ENCODE measurements at regions not wholly inside any gene's neighbourhood (a gene's known extent, or its start where the extent isn't known, plus 50 kb on each side); places are given as distances from the start of the nearest gene placed in this dataset.
A peak's percentile ranks its signal among the peaks of the same experiment; 100 is the strongest.
"Not testable (repeated sequence)": the region's sequence is repeated elsewhere in the genome, so short reads cannot be mapped to it uniquely, and the experiment has no call there.

DNA sequence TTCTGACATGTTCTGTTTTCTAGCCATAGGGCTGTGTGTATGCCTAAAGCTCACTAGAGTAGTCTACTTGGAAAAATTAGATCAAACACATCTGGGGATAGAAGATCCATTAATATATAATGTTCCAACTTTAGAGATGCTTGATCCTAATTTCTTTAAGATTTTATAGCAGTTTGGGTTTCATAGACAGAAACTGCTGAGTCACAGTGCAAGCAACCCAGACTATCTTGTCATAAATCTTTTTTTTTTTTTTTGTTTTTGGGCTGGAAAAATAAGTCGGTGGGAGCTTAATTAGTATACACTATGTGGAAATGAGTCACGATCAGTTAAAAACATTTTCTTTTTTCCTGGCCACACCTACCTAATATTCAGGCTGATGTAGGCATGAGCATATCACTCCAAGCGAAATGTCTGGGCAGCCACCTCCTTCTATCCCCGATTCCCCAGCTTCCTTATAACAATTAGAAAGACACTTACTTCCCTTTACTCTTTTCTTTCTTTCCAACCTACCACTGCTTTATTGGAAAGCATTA lies 58.2 kb upstream of the CASK start:
- no peak overlapping the region for H3K4me3 Mint-ChIP-seq (ENCODE audit: unreplicated experiment)
- DNase-seq (ENCODE audit: low read depth) (peak; percentile 6), FAIRE-seq (peak; percentile 39)
- TF ChIP-seq, protein P1, sequence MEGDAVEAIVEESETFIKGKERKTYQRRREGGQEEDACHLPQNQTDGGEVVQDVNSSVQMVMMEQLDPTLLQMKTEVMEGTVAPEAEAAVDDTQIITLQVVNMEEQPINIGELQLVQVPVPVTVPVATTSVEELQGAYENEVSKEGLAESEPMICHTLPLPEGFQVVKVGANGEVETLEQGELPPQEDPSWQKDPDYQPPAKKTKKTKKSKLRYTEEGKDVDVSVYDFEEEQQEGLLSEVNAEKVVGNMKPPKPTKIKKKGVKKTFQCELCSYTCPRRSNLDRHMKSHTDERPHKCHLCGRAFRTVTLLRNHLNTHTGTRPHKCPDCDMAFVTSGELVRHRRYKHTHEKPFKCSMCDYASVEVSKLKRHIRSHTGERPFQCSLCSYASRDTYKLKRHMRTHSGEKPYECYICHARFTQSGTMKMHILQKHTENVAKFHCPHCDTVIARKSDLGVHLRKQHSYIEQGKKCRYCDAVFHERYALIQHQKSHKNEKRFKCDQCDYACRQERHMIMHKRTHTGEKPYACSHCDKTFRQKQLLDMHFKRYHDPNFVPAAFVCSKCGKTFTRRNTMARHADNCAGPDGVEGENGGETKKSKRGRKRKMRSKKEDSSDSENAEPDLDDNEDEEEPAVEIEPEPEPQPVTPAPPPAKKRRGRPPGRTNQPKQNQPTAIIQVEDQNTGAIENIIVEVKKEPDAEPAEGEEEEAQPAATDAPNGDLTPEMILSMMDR (IDR thresholded peaks at IDR 0.05; ENCODE audit: insufficient read depth, low read depth, low read length) = no peak
- TF ChIP-seq EZH2 (IDR thresholded peaks at IDR 0.05; ENCODE audit: insufficient read depth, low read length) = no peak
- Histone ChIP-seq H4K20me1 (ENCODE audit: insufficient read depth, low read length) (no peaks in the 10 kb centered on the region), H3K9me3 (ENCODE audit: insufficient read depth, low read depth, low read length) (no peaks in the 10 kb centered on the region), H3K79me2 (ENCODE audit: insufficient read depth, low read length) (no peaks in the 10 kb centered on the region), H3K27me3 (ENCODE audit: insufficient read depth, low read length) (no peaks in the 10 kb centered on the region), H3K9ac (ENCODE audit: low read length) (no peak overlapping the region), H3K36me3 (ENCODE audit: insufficient read depth, low read length) (no peaks in the 10 kb centered on the region), H2AFZ (ENCODE audit: low read depth, low read length) (no peak overlapping the region), H3K27ac (ENCODE audit: low read depth, low read length) (no peak overlapping the region), H3K4me2 (ENCODE audit: low read length) (no peak overlapping the region), H3K4me1 (ENCODE audit: insufficient read depth, low read length) (no peaks in the 10 kb centered on the region), H3K4me3 (ENCODE audit: insufficient read depth, low read depth, low read length) (no peak overlapping the region)
- H3K4me1 Mint-ChIP-seq (ENCODE audit: low read depth, unreplicated experiment) = no peaks in the 10 kb centered on the region
- H3K27ac Mint-ChIP-seq (ENCODE audit: unreplicated experiment) = no peak overlapping the region
- no peaks in the 10 kb centered on the region for H3K36me3 Mint-ChIP-seq (ENCODE audit: low read depth, unreplicated experiment)
- H3K9me3 Mint-ChIP-seq (ENCODE audit: unreplicated experiment) = no peaks in the 10 kb centered on the region
- peaks cover 3% of the 10 kb centered on the region for H3K27me3 Mint-ChIP-seq (ENCODE audit: low read depth, unreplicated experiment)

DNA sequence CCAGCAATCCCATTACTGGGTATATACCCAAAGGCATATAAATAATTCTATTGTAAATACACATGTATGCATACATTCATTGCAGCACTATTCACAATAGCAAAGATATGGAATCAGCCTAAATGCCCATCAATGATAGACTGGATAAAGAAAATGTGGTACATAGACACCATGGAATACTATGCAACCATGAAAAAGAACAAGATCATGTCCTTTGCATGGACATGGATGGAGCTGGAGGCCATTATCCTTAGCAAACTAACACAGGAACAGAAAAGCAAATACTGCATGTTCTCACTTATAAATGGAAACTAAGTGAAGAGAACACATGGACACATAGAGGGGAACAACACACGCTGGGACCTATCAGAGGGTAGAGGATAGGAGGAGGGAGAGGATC lies 51.3 kb upstream of the CASK start:
- H3K9me3 Mint-ChIP-seq (ENCODE audit: unreplicated experiment); FAIRE-seq; H3K27me3 ChIP-seq (ENCODE audit: insufficient read depth, low read length): not testable (repeated sequence)

DNA sequence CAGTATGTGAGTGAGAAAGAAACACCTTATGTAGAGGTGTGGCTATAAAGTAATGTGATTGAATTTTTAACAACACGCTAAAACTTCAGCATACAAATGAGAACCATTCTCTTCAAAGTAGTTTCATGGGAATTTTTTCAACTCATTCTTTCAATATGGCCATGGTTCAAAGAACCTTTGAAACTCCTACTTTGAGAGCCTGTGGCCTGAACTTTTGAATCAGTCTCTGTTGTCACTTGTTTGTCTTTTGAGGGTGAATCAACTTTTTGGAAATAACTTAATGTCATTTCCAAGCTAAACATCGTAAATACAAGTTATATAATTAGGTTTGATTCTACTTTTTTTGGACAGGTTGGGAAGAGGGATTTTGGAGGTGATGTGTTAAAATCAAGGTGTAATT lies 49.9 kb upstream of the CASK start:
- no peaks in the 10 kb centered on the region for H3K27me3 ChIP-seq (ENCODE audit: insufficient read depth, low read length)
- Mint-ChIP-seq H3K36me3 (ENCODE audit: low read depth, unreplicated experiment) (no peaks in the 10 kb centered on the region), H3K4me1 (ENCODE audit: low read depth, unreplicated experiment) (no peaks in the 10 kb centered on the region), H3K4me3 (ENCODE audit: unreplicated experiment) (no peak overlapping the region), H3K27ac (ENCODE audit: unreplicated experiment) (no peak overlapping the region), H3K9me3 (ENCODE audit: unreplicated experiment) (no peaks in the 10 kb centered on the region), H3K27me3 (ENCODE audit: low read depth, unreplicated experiment) (peaks cover 3% of the 10 kb centered on the region)
- H3K4me3 ChIP-seq (ENCODE audit: insufficient read depth, low read depth, low read length) = no peak overlapping the region
- H3K9me3 ChIP-seq (ENCODE audit: insufficient read depth, low read depth, low read length) = no peaks in the 10 kb centered on the region
- H3K9ac ChIP-seq (ENCODE audit: low read length) = no peak overlapping the region
- TF ChIP-seq, protein P1 (IDR thresholded peaks at IDR 0.05; ENCODE audit: insufficient read depth, low read depth, low read length) = no peak
- TF ChIP-seq EZH2 (IDR thresholded peaks at IDR 0.05; ENCODE audit: insufficient read depth, low read length) = no peak
- no peak overlapping the region for H2AFZ ChIP-seq (ENCODE audit: low read depth, low read length)
- H3K27ac ChIP-seq (ENCODE audit: low read depth, low read length) = no peak overlapping the region
- DNase-seq (ENCODE audit: low read depth) (no peak), FAIRE-seq (no peak)
- H3K79me2 ChIP-seq (ENCODE audit: insufficient read depth, low read length) = no peaks in the 10 kb centered on the region
- H3K36me3 ChIP-seq (ENCODE audit: insufficient read depth, low read length) = no peaks in the 10 kb centered on the region
- H3K4me2 ChIP-seq (ENCODE audit: low read length) = no peak overlapping the region
- H3K4me1 ChIP-seq (ENCODE audit: insufficient read depth, low read length) = no peaks in the 10 kb centered on the region
- H4K20me1 ChIP-seq (ENCODE audit: insufficient read depth, low read length) = no peaks in the 10 kb centered on the region

More for the DNA sequence above, 51.3 kb upstream of the CASK start:
- H3K4me2 ChIP-seq (ENCODE audit: low read length); H3K9me3 ChIP-seq (ENCODE audit: insufficient read depth, low read depth, low read length); H3K27me3 Mint-ChIP-seq (ENCODE audit: low read depth, unreplicated experiment); H3K79me2 ChIP-seq (ENCODE audit: insufficient read depth, low read length); H3K4me1 ChIP-seq (ENCODE audit: insufficient read depth, low read length); H3K36me3 Mint-ChIP-seq (ENCODE audit: low read depth, unreplicated experiment); H4K20me1 ChIP-seq (ENCODE audit: insufficient read depth, low read length); H3K36me3 ChIP-seq (ENCODE audit: insufficient read depth, low read length); H3K4me3 ChIP-seq (ENCODE audit: insufficient read depth, low read depth, low read length); H2AFZ ChIP-seq (ENCODE audit: low read depth, low read length); H3K4me3 Mint-ChIP-seq (ENCODE audit: unreplicated experiment); H3K27ac Mint-ChIP-seq (ENCODE audit: unreplicated experiment); H3K4me1 Mint-ChIP-seq (ENCODE audit: low read depth, unreplicated experiment); DNase-seq (ENCODE audit: low read depth); H3K9ac ChIP-seq (ENCODE audit: low read length); H3K27ac ChIP-seq (ENCODE audit: low read depth, low read length): not testable (repeated sequence)
